LNCaP clone FGC (cell line): ENCODE measurements at regions not wholly inside any gene's neighbourhood (a gene's known extent, or its start where the extent isn't known, plus 50 kb on each side); places are given as distances from the start of the nearest gene placed in this dataset.

ENCODE experiments used
- DNase-seq: peaks from one replicate; pipeline ENCODE4 v3.0.0-alpha.2; 2011; ENCODE audit warnings: low read depth
- H3K4me3 ChIP-seq: 2 replicates; pipeline ENCODE4 v1.5.1; 2011; ENCODE audit warnings: mild to moderate bottlenecking, low read depth, low read length, control low read depth
- CTCF ChIP-seq: IDR thresholded peaks from 2 replicates; pipeline ENCODE4 v1.5.1; 2012; ENCODE audit warnings: mild to moderate bottlenecking; ENCODE audit not compliant: control insufficient read depth, insufficient read depth; ENCODE audit errors: extremely low read depth

- H3K4me3 ChIP-seq = no peak overlapping the region
- TF ChIP-seq CTCF = no peak
- no peak for DNase-seq
These were observed 1978.3 kb upstream of the PIK3C3 start for GRCh38 chr18:39976771-39977170.

- TF ChIP-seq CTCF = no peak
- DNase-seq = no peak
These were observed 1982.5 kb upstream of the PIK3C3 start for GRCh38 chr18:39972521-39972920.

GRCh38 chr18:39969803-39970494, 1985.1 kb upstream of the PIK3C3 start:
- no peak overlapping the region for H3K4me3 ChIP-seq
- DNase-seq = no peak
- no peak for TF ChIP-seq CTCF

More at GRCh38 chr18:39972521-39972920, 1982.5 kb upstream of the PIK3C3 start:
- no peak overlapping the region for H3K4me3 ChIP-seq

- no peak for DNase-seq
- peak; percentile 21 for TF ChIP-seq CTCF
- no peak overlapping the region for H3K4me3 ChIP-seq
These were observed 1988.8 kb upstream of the PIK3C3 start for GRCh38 chr18:39966275-39966674.

GRCh38 chr18:39962546-39962945, 1992.5 kb upstream of the PIK3C3 start:
- DNase-seq = no peak
- TF ChIP-seq CTCF = no peak
- no peak overlapping the region for H3K4me3 ChIP-seq

- no peak for TF ChIP-seq CTCF
- no peak for DNase-seq
- no peak overlapping the region for H3K4me3 ChIP-seq
These were observed 1994.5 kb upstream of the PIK3C3 start for GRCh38 chr18:39960550-39960949.

- no peak for TF ChIP-seq CTCF
- no peak for DNase-seq
- H3K4me3 ChIP-seq = no peak overlapping the region
These were observed 1995.2 kb upstream of the PIK3C3 start for GRCh38 chr18:39959839-39960238.
